ENCODE measurements at regions not wholly inside any gene's neighbourhood (a gene's known extent, or its start where the extent isn't known, plus 50 kb on each side); places are given as distances from the start of the nearest gene placed in this dataset.

DNA sequence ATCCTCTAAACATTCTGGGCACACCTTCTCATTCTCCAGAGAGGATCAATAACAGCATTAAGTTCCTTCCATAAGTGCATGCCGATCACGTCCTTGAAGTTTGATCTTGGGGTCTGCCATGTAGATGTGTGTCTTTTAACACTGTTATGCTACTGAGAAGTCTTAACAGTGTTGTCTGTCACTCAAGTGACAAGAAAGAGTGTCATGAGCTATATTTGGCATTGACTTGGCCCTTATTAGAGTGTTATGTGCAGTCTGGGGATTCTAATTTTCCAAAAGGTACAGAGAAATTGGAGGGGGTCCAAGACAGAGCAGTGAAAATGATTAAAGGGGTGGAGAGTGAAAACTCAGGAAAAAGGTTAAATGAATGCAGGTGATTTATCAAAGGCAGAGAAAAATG, 107.1 kb upstream of the OPCML start (continued):
- no peak for TF ChIP-seq KAT2B (IDR thresholded peaks at IDR 0.05; ENCODE audit: low read depth, low read length)
- TF ChIP-seq STAT5B (CRISPR knock-in tag; IDR thresholded peaks at IDR 0.05): no peak
- TF ChIP-seq ZHX1 (conservative IDR thresholded peaks at IDR 0.05; ENCODE audit: low read length): no peak
- TF ChIP-seq EP300 (IDR thresholded peaks at IDR 0.05; ENCODE audit: low read length): no peak

DNA sequence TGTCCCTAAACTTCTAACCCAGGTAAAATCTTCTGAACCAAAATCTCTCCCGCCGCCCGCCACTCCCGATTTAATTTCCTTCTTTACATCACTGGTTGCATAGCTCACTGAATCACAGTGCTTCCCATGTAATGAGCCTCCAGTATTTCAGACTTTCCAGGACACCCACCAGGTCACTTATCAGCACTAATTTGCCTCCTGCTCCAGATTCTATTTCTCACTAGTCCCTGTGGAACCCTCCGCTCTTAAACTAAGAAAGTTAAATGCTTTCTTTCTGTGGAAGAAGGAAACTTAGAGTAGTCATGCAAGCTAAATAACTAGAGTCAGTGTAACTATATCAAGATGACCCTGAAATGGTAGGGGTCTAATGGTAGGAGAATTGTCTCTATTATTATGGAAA, 106.6 kb upstream of the OPCML start:
- Histone ChIP-seq H3K36me3 (ENCODE audit: control insufficient read depth, insufficient read depth, low read length) (no peaks in the 10 kb centered on the region), H3K4me3 (no peak overlapping the region), H3K9me3 (replicated peaks; ENCODE audit: control insufficient read depth, insufficient read depth, low read depth, low read length) (no peaks in the 10 kb centered on the region), H3K27ac (ENCODE audit: extremely low read depth, low read depth, low read length) (no peak overlapping the region), H3K27me3 (ENCODE audit: control insufficient read depth in 2 of 2, insufficient read depth in 2 of 2, low read length in 2 of 2) (no peaks in the 10 kb centered on the region), H3K9ac (ENCODE audit: insufficient read depth in 1 of 2, low read depth in 2 of 2, low read length in 2 of 2) (no peak overlapping the region), H2AFZ (ENCODE audit: low read depth, low read length) (no peak overlapping the region), H3K9me1 (ENCODE audit: control insufficient read depth, insufficient read depth, low read length) (no peaks in the 10 kb centered on the region), H4K20me1 (replicated peaks; ENCODE audit: control insufficient read depth, insufficient read depth, low read length) (no peaks in the 10 kb centered on the region), H3K4me1 (replicated peaks in 1 of 2; ENCODE audit: control insufficient read depth in 2 of 2, insufficient read depth in 2 of 2, low read length in 2 of 2) (no peaks in the 10 kb centered on the region), H3K4me2 (ENCODE audit: insufficient read depth, low read length) (no peak overlapping the region), H3K79me2 (ENCODE audit: control insufficient read depth, insufficient read depth, low read length) (no peaks in the 10 kb centered on the region)
- ATAC-seq (no peak), DNase-seq (ENCODE audit: extremely low read depth in 1 of 4, low spot score in 3 of 4) (no peak), FAIRE-seq (no peak)
- no TSS peak for BruUV-seq (replicated peaks)
- whole genome bisulfite sequencing (ENCODE audit: insufficient coverage, low coverage, missing lambda C conversion rate): 4% methylated on average over 5 of the region's 5 CpGs
- TF ChIP-seq ZNF699 (CRISPR knock-in tag; IDR thresholded peaks at IDR 0.05; ENCODE audit: insufficient replicate concordance) (no peak), HMGN3 (IDR thresholded peaks at IDR 0.05; ENCODE audit: borderline replicate concordance, extremely low read depth, insufficient read length, low read depth, low read length) (no peak), ZNF717 (CRISPR knock-in tag; IDR thresholded peaks at IDR 0.05) (no peak), MCM3 (IDR thresholded peaks at IDR 0.05) (no peak), ZNF696 (CRISPR knock-in tag; conservative IDR thresholded peaks at IDR 0.05) (no peak), COPS2 (conservative IDR thresholded peaks at IDR 0.05) (no peak), ZNF253 (CRISPR knock-in tag; conservative IDR thresholded peaks at IDR 0.05) (no peak), NFE2 (IDR thresholded peaks at IDR 0.05; ENCODE audit: low read depth) (no peak), KLF16 (IDR thresholded peaks at IDR 0.05) (no peak), SREBF1 (IDR thresholded peaks at IDR 0.05; ENCODE audit: borderline replicate concordance, low read depth, low read length) (no peak)
- TF ChIP-seq, protein P1, sequence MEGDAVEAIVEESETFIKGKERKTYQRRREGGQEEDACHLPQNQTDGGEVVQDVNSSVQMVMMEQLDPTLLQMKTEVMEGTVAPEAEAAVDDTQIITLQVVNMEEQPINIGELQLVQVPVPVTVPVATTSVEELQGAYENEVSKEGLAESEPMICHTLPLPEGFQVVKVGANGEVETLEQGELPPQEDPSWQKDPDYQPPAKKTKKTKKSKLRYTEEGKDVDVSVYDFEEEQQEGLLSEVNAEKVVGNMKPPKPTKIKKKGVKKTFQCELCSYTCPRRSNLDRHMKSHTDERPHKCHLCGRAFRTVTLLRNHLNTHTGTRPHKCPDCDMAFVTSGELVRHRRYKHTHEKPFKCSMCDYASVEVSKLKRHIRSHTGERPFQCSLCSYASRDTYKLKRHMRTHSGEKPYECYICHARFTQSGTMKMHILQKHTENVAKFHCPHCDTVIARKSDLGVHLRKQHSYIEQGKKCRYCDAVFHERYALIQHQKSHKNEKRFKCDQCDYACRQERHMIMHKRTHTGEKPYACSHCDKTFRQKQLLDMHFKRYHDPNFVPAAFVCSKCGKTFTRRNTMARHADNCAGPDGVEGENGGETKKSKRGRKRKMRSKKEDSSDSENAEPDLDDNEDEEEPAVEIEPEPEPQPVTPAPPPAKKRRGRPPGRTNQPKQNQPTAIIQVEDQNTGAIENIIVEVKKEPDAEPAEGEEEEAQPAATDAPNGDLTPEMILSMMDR (IDR thresholded peaks at IDR 0.05 in 2 of 3, conservative IDR thresholded peaks at IDR 0.05 in 1 of 3; ENCODE audit: insufficient read depth in 2 of 3, low read depth in 1 of 3, low read length in 3 of 3): no peak
- ChIA-PET CTCF (ENCODE audit: low intra/inter-chr PET ratio) (no interaction called here), POLR2A (no interaction called here)
- in situ Hi-C loops (cut with MboI): no loop called here
- intact Hi-C loops (cut with micrococcal nuclease): no loop called here
